H9 (cell line): ENCODE measurements at regions not wholly inside any gene's neighbourhood (a gene's known extent, or its start where the extent isn't known, plus 50 kb on each side); places are given as distances from the start of the nearest gene placed in this dataset.

Experiments
- DNase-seq: peaks from one replicate; pipeline ENCODE4 v3.0.0-alpha.2; 2017
- H2AFZ ChIP-seq: one replicate; pipeline ENCODE4 v1.6.1; 2013; ENCODE audit warnings: mild to moderate bottlenecking, low read length, control low read depth, moderate library complexity
- H2AK5ac ChIP-seq: 2 replicates; pipeline ENCODE4 v1.6.1; 2013; ENCODE audit warnings: low read length, control low read depth, mixed read lengths; ENCODE audit not compliant: insufficient read length
- H2BK120ac ChIP-seq: one replicate; pipeline ENCODE4 v1.6.1; 2013; ENCODE audit warnings: low read depth, mild to moderate bottlenecking, low read length, control low read depth, inconsistent platforms; ENCODE audit not compliant: poor library complexity, severe bottlenecking
- H2BK12ac ChIP-seq: 2 replicates; pipeline ENCODE4 v1.6.1; 2013; ENCODE audit warnings: low read length, control low read depth, mixed read lengths, low read depth; ENCODE audit not compliant: insufficient read length
- H2BK15ac ChIP-seq: 2 replicates; pipeline ENCODE4 v1.6.1; 2013; ENCODE audit warnings: low read depth, low read length, control low read depth
- H2BK20ac ChIP-seq: one replicate; pipeline ENCODE4 v1.6.1; 2013; ENCODE audit warnings: low read depth, mild to moderate bottlenecking, low read length, control low read depth, inconsistent platforms; ENCODE audit not compliant: poor library complexity, severe bottlenecking
- H2BK5ac ChIP-seq: 2 replicates; pipeline ENCODE4 v1.6.1; 2013; ENCODE audit warnings: low read length, control low read depth, mixed read lengths; ENCODE audit not compliant: insufficient read length
- H3K14ac ChIP-seq: 2 replicates; pipeline ENCODE4 v1.6.1; 2013; ENCODE audit warnings: low read length, control low read depth; ENCODE audit not compliant: insufficient read depth
- H3K18ac ChIP-seq: 2 replicates; pipeline ENCODE4 v1.6.1; 2013; ENCODE audit warnings: low read depth, mild to moderate bottlenecking, mixed read lengths, low read length, control low read depth; ENCODE audit not compliant: insufficient read length
- H3K23ac ChIP-seq: 2 replicates; pipeline ENCODE4 v1.6.1; 2013; ENCODE audit warnings: low read length, control low read depth, mixed read lengths, low read depth; ENCODE audit not compliant: insufficient read length
- H3K23me2 ChIP-seq: 2 replicates; pipeline ENCODE4 v1.6.1; 2013; ENCODE audit warnings: low read depth, mild to moderate bottlenecking, mixed read lengths, low read length, control low read depth; ENCODE audit not compliant: insufficient read length, poor library complexity, severe bottlenecking
- H3K27ac ChIP-seq: 2 replicates; pipeline ENCODE4 v1.5.1; 2013; ENCODE audit warnings: low read length, control low read depth, mixed read lengths, low read depth; ENCODE audit not compliant: insufficient read length
- H3K27me3 ChIP-seq: 2 replicates; pipeline ENCODE4 v1.6.1; 2013; ENCODE audit warnings: low read length, control low read depth, inconsistent platforms; ENCODE audit not compliant: insufficient read depth
- H3K4ac ChIP-seq: 2 replicates; pipeline ENCODE4 v1.6.1; 2013; ENCODE audit warnings: low read depth, mild to moderate bottlenecking, control low read depth, inconsistent platforms, low read length, moderate library complexity
- H3K4me1 ChIP-seq: 2 replicates; pipeline ENCODE4 v1.6.1; 2013; ENCODE audit warnings: low read length, control low read depth, inconsistent platforms; ENCODE audit not compliant: insufficient read depth
- H3K4me2 ChIP-seq: 2 replicates; pipeline ENCODE4 v1.6.1; 2013; ENCODE audit warnings: low read length, control low read depth, mixed read lengths; ENCODE audit not compliant: insufficient read length, insufficient read depth
- H3K56ac ChIP-seq: 2 replicates; pipeline ENCODE4 v1.6.1; 2013; ENCODE audit warnings: low read depth, mild to moderate bottlenecking, mixed read lengths, low read length, control low read depth; ENCODE audit not compliant: insufficient read length
- H3K79me1 ChIP-seq: 2 replicates; pipeline ENCODE4 v1.6.1; 2013; ENCODE audit warnings: low read depth, mild to moderate bottlenecking, moderate library complexity, low read length, control low read depth, inconsistent platforms; ENCODE audit not compliant: insufficient read depth, poor library complexity, severe bottlenecking
- H3K79me2 ChIP-seq: 2 replicates; pipeline ENCODE4 v1.6.1; 2013; ENCODE audit warnings: low read length, control low read depth, inconsistent platforms; ENCODE audit not compliant: insufficient read depth
- H3K9ac ChIP-seq: 2 replicates; pipeline ENCODE4 v1.6.1; 2013; ENCODE audit warnings: low read length, control low read depth, mixed read lengths; ENCODE audit not compliant: insufficient read length; ENCODE audit errors: extremely low read depth
- H3K9me3 ChIP-seq: one replicate; pipeline ENCODE4 v1.6.1; 2013; ENCODE audit warnings: low read depth, low read length, inconsistent platforms; ENCODE audit not compliant: control insufficient read depth
- H3T11ph ChIP-seq: one replicate; pipeline ENCODE4 v1.6.1; 2013; ENCODE audit warnings: mild to moderate bottlenecking, low read length, control low read depth, inconsistent platforms
- H4K20me1 ChIP-seq: one replicate; pipeline ENCODE4 v1.6.1; 2013; ENCODE audit not compliant: control insufficient read depth, insufficient read length, insufficient read depth
- H4K5ac ChIP-seq: 2 replicates; pipeline ENCODE4 v1.6.1; 2013; ENCODE audit warnings: low read depth, mild to moderate bottlenecking, mixed read lengths, low read length, control low read depth; ENCODE audit not compliant: insufficient read length
- H4K8ac ChIP-seq: replicated peaks from 2 replicates; pipeline ENCODE4 v1.6.1; 2013; ENCODE audit warnings: low read length, control low read depth, mixed read lengths, low read depth; ENCODE audit not compliant: insufficient read length
- H4K91ac ChIP-seq: 2 replicates; pipeline ENCODE4 v1.6.1; 2013; ENCODE audit warnings: low read depth, mild to moderate bottlenecking, moderate library complexity, mixed read lengths, low read length, control low read depth; ENCODE audit not compliant: insufficient read length
- H3K27ac Mint-ChIP-seq, 3 experiments: 2 replicates in 2 of 3; 3 replicates in 1 of 3; pipeline ENCODE4 v1.8.0; 2020 to 2021; ENCODE audit warnings: mixed read lengths in 3 of 3, mild to moderate bottlenecking in 1 of 3, moderate library complexity in 1 of 3
- H3K27me3 Mint-ChIP-seq: 2 replicates; pipeline ENCODE4 v1.8.0; 2021; ENCODE audit warnings: low read depth, mild to moderate bottlenecking, moderate library complexity, mixed read lengths
- H3K36me3 Mint-ChIP-seq, 3 experiments: 2 replicates in 2 of 3; 3 replicates in 1 of 3; pipeline ENCODE4 v1.8.0; 2020 to 2021; ENCODE audit warnings: low read depth in 3 of 3, mixed read lengths in 3 of 3; ENCODE audit not compliant: insufficient read depth in 1 of 3
- H3K4me1 Mint-ChIP-seq, 2 experiments: 2 replicates each; pipeline ENCODE4 v1.8.0; 2020; ENCODE audit warnings: mixed read lengths in 2 of 2
- H3K4me3 Mint-ChIP-seq, 2 experiments: 2 replicates in 1 of 2; 3 replicates in 1 of 2; pipeline ENCODE4 v1.8.0; 2020 to 2021; ENCODE audit warnings: mild to moderate bottlenecking in 2 of 2, mixed read lengths in 2 of 2, moderate library complexity in 1 of 2
- H3K9me3 Mint-ChIP-seq, 2 experiments: 2 replicates in 1 of 2; 3 replicates in 1 of 2; pipeline ENCODE4 v1.8.0; 2020; ENCODE audit warnings: mild to moderate bottlenecking in 2 of 2, mixed read lengths in 2 of 2, moderate library complexity in 1 of 2
- WGBS: extraction: QIAGEN DNeasy Blood & Tissue Kit; methylation state at CpG from one replicate; pipeline ENCODE4 v1.1.7; 2013; ENCODE audit warnings: missing lambda C conversion rate, low lambda C conversion rate, mixed read lengths; ENCODE audit not compliant: insufficient read length; ENCODE audit errors: extremely low coverage; 5-methylcytosine and 5-hydroxymethylcytosine counted together
- TF ChIP-seq, protein P1 (sequence below): fragments of 200-600 bp; sonication (generic); conservative IDR thresholded peaks from 3 replicates; pipeline ENCODE4 v1.8.0; 2021; ENCODE audit warnings: antibody characterized with exemption, mild to moderate bottlenecking

DNA sequence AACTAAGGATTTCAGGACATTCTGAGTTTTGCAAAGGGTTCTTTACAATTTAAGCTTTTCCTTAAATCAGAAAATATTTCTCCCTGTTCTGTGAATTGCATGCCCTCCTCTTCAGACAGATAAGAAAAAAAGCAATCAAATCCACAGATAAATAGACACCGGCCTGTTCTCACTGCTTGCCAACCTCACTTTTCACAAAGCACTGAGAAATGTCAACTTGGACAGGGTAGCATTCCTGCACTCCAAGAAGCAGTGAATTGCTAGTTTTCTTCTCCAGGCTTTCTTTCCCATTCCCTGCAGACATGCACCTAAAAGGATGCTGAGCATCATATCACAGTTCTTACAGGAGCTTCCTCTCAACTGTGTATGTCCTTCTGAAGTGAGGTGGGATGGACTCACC is 226.0 kb downstream of the CHRM3 start:
- Histone ChIP-seq H3T11ph (no peak overlapping the region), H2BK5ac (no peak overlapping the region), H3K27me3 (no peaks in the 10 kb centered on the region), H3K4me2 (no peak overlapping the region), H3K18ac (no peak overlapping the region), H2AK5ac (no peak overlapping the region), H4K91ac (no peak overlapping the region), H3K4me1 (no peaks in the 10 kb centered on the region), H4K8ac (no peak overlapping the region), H3K56ac (no peak overlapping the region), H2BK20ac (no peak overlapping the region), H3K9me3 (no peaks in the 10 kb centered on the region), H2AFZ (no peak overlapping the region), H3K79me2 (no peaks in the 10 kb centered on the region), H3K9ac (no peak overlapping the region), H3K23me2 (no peaks in the 10 kb centered on the region), H3K14ac (no peak overlapping the region), H3K27ac (no peak overlapping the region), H4K5ac (no peak overlapping the region), H2BK120ac (no peak overlapping the region), H2BK12ac (no peak overlapping the region), H3K79me1 (no peaks in the 10 kb centered on the region), H3K23ac (no peak overlapping the region), H4K20me1 (no peaks in the 10 kb centered on the region), H2BK15ac (no peak overlapping the region), H3K4ac (no peak overlapping the region)
- H3K4me3 Mint-ChIP-seq: no peak overlapping the region
- no peak for DNase-seq
- no CpG with 5 or more reads among the region's 1 CpG for WGBS
- H3K27ac Mint-ChIP-seq: no peak overlapping the region; a peak in 1 of 7 replicates
- H3K36me3 Mint-ChIP-seq: no peaks in the 10 kb centered on the region; a peak in 1 of 7 replicates
- no peaks in the 10 kb centered on the region for H3K27me3 Mint-ChIP-seq
- peaks cover 0 to 5% of the 10 kb centered on the region in 2 experiments; a peak in 1 of 4 replicates for H3K4me1 Mint-ChIP-seq
- TF ChIP-seq, protein P1, sequence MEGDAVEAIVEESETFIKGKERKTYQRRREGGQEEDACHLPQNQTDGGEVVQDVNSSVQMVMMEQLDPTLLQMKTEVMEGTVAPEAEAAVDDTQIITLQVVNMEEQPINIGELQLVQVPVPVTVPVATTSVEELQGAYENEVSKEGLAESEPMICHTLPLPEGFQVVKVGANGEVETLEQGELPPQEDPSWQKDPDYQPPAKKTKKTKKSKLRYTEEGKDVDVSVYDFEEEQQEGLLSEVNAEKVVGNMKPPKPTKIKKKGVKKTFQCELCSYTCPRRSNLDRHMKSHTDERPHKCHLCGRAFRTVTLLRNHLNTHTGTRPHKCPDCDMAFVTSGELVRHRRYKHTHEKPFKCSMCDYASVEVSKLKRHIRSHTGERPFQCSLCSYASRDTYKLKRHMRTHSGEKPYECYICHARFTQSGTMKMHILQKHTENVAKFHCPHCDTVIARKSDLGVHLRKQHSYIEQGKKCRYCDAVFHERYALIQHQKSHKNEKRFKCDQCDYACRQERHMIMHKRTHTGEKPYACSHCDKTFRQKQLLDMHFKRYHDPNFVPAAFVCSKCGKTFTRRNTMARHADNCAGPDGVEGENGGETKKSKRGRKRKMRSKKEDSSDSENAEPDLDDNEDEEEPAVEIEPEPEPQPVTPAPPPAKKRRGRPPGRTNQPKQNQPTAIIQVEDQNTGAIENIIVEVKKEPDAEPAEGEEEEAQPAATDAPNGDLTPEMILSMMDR: no peak
- H3K9me3 Mint-ChIP-seq: no peaks in the 10 kb centered on the region
